ENCODE measurements at regions not wholly inside any gene's neighbourhood (a gene's known extent, or its start where the extent isn't known, plus 50 kb on each side); places are given as distances from the start of the nearest gene placed in this dataset.
"Not testable (repeated sequence)": the region's sequence is repeated elsewhere in the genome, so short reads cannot be mapped to it uniquely, and the experiment has no call there.

- DNase-seq = no peak
These were observed 1044.5 kb upstream of the NOVA1 start for GRCh38 chr14:27642251-27642866.

DNA sequence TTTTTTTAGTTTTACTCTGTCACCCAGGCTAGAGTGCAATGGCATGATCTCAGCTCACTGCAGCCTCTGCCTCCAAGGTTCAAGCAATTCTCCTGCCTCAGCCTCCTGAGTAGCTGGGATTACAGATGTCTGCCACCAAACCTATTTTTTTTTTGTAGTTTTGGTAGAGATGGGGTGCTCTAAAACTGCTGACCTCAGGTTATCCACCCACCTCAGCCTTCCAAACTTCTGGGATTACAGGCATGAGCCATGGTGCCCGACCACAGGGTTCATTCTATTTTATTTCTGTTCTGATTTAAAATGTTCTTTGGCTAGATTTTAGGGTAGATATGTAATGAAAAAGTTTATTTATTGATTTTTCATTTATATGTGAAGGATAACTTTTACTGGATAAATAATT, 1062.8 kb upstream of the NOVA1 start:
- no peak for DNase-seq

DNA sequence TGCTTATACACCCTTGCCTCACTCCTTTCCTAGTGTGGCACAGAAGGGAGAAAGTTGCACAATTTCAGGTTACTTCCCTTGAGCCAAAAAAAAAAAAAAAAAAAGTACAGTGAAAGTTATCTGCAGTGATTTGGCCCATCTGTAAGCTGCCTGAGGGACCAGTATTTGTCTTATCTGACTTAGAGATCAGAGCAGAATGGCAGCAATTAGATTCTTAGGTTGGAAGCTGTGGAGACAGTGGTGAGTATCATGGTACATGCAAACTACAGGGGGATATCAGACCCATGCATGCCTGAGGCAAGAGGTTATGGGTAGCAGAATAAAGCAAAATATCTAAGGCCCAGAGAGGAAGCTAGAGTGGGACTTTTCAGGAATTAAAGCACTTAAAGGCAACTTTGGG, 1070.7 kb upstream of the NOVA1 start:
- DNase-seq = no peak

GRCh38 chr14:27672047-27672446, 1074.2 kb upstream of the NOVA1 start:
- no peak for DNase-seq

DNA sequence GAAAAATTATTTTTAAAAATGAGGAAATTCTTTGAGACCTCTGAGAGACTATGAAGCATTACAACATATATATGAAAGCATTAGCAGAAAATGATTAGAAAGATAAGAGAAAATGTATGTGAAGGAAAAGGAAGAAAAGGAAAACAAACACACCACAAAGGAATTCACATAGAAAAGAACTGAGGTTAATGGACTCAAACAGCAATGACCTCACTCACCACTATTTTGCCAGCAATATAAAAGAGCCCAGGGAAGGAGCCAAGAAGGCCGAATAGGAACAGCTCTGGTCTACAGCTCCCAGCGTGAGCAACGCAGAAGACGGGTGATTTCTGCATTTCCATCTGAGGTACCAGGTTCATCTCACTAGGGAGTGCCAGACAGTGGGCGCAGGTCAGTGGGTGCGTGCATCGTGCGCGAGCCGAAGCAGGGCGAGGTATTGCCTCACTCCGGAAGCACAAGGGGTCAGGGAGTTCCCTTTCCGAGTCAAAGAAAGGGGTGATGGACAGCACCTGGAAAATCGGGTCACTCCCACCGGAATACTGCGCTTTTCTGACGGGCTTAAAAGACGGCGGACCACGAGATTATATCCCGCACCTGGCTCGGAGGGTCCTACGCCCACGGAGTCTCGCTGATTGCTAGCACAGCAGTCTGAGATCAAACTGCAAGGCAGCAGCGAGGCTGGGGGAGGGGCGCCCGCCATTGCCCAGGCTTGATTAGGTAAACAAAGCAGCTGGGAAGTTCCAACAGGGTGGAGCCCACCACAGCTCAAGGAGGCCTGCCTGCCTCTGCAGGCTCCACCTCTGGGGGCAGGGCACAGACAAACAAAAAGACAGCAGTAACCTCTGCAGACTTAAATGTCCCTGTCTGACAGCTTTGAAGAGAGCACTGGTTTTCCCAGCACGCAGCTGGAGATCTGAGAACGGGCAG, 1075.2 kb upstream of the NOVA1 start:
- not testable (repeated sequence) for DNase-seq

GRCh38 chr14:27686137-27686536, 1080.5 kb upstream of the FOXG1 start:
- DNase-seq = no peak

GRCh38 chr14:27688841-27689444, 1077.6 kb upstream of the FOXG1 start:
- no peak for DNase-seq

DNA sequence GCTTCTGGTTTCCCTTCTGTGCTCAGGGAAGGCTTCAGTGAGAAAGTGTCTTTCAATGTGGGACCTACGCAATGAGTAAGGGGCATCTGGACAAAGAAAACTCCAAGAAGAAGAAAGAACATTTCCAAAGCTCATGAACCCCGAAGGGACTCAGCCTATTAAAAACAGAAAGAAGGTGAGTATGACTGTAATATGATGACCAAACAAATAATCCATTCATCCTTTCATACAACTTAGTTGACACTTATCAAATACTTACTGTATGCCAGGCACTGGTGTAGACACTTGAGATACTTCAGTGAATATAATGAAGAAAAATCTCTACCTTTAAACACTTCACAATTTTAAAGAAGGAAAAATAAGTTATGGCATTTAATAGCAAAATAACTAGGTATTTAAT, 1054.2 kb upstream of the FOXG1 start:
- no peak for DNase-seq

DNA sequence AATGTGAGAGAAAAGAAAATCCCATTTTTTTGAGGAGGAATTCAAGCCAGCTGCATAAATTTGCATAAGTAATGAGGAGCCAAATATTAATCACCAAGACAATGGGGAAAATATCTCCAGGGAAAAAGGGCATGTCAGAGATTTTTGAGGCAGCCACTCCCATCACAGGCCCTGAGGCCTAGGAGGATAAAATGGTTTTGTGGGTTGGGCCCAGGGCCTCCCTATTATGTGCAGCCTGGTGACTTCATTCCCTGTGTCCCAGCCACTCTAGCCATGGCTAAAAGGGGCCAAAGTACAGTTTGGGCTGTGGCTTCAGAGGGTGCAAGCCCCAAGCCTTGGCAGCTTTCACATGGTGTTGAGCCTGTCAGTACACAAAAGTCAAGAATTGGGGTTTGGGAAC, 1051.0 kb upstream of the FOXG1 start:
- no peak for DNase-seq

DNA sequence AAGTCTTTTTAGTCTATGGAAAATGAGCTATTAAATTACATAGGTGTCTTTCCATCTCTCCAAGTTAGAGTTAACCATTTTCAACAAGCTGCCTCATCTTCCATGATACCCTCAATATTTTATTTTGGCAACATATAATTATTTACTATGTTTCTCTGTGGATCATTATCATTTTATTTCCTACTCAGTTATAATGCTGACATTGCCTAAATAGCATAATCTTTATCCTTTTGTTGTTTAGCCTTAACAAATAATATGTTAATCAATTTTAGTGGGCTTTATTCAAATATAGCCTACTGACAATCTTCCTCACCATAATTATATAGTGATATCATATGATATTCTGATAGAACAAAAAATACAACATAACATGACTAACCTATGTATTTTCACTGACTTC, 1044.8 kb upstream of the FOXG1 start:
- no peak for DNase-seq

DNA sequence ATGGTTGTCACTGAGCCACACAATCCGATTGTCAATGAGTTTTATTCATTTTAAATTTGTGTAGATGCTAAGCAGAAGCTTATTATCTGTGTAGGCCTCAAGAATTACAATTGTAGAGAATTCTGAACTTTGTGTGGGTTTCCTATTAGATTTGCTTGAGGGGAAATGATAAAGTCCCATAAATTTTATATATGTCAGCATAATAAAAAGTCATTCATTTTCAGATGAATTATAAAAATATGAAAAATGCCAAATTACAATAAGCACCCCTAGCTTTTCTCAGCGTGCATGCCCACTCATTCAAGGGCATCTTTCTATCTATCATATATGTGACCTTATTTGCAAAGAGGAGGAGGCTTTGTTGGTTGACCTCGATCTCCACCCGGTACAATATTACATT, 1041.1 kb upstream of the FOXG1 start:
- no peak for DNase-seq

- DNase-seq = no peak
These were observed 1039.3 kb upstream of the FOXG1 start for GRCh38 chr14:27727251-27727770.

GRCh38 chr14:27730204-27730603, 1036.4 kb upstream of the FOXG1 start:
- DNase-seq = no peak

GRCh38 chr14:27739657-27740156, 1026.9 kb upstream of the FOXG1 start:
- no peak for DNase-seq

GRCh38 chr14:27750114-27750513, 1016.5 kb upstream of the FOXG1 start:
- no peak for DNase-seq

DNA sequence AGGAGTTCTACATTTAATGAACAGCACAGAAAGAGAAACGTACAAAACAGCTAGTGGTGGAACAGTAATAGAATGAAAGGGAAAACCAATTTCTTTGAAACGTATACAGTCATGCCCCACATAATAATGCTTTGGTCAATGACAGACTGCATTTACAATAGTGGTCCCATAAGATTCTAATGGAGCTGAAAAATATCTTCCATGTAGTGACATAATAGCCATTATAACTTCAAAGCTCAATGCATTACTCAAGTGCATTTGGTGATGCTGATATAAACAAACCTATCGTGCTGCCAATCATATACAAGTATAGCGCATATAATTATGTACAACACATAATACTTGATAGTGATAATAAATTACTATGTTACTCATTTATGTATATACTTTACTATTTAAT, 1008.9 kb upstream of the FOXG1 start:
- DNase-seq = not testable (repeated sequence)

GRCh38 chr14:27760367-27760766, 1006.2 kb upstream of the FOXG1 start:
- not testable (repeated sequence) for DNase-seq

GRCh38 chr14:27799066-27800028, 967.2 kb upstream of the FOXG1 start:
- DNase-seq = not testable (repeated sequence)

DNA sequence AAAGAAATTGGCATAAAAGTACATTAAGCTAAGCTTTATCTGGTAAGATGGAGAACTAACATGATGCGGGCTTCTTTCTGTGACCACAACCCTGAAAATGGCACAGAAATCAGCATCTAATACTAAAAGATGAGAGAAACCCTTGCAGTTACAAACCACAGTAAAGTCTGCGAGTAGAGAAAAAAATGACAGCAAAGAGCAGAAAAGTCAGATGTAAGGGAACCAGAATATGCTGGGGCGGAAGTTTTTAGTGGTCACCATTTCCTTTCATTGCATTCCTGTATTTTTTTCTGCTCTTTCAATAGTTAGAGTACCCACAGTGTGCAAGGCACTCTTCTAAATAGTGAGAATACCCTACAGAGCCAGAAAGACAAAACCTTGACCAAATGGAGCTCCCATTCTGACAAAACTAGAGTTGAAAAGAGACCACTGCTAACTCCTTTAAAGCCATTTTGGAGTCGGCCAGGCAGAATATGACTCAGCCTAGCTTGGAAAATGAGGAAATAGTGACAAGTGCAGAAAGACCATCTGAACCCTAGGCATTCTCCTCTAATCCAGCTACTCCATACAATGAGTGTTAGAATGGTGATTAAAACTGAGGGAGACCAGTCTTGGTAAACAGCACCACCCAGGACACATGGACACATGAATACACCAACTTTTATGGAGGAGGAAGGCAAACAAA, 948.7 kb upstream of the FOXG1 start:
- DNase-seq = peak; percentile 6

- DNase-seq = peak; percentile 62
These were observed 940.4 kb upstream of the FOXG1 start for GRCh38 chr14:27826149-27826548.

- not testable (repeated sequence) for DNase-seq
These were observed 934.6 kb upstream of the FOXG1 start for GRCh38 chr14:27831978-27832377.

DNA sequence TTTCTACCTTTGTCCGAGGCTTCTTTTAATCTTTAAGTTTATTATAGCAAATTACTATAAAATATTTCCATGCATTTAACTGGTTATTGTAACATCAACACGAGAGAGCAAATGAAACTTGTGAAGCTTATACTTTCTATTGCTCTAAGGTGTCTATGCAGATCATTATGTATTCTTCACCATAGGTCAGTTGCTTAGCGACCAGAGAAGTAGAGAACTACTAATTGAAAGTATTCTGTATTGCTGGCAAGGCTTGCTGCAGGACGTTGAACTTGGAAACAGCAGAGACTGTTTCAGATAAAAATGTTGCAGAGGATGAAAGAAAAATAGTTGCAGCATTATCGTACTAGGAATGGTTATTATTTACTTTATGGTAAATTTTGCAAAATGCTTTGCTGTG, 933.6 kb upstream of the FOXG1 start:
- DNase-seq = not testable (repeated sequence)

Measured in KG1 (cell line).